ENCODE measurements at regions not wholly inside any gene's neighbourhood (a gene's known extent, or its start where the extent isn't known, plus 50 kb on each side); places are given as distances from the start of the nearest gene placed in this dataset.

DNA sequence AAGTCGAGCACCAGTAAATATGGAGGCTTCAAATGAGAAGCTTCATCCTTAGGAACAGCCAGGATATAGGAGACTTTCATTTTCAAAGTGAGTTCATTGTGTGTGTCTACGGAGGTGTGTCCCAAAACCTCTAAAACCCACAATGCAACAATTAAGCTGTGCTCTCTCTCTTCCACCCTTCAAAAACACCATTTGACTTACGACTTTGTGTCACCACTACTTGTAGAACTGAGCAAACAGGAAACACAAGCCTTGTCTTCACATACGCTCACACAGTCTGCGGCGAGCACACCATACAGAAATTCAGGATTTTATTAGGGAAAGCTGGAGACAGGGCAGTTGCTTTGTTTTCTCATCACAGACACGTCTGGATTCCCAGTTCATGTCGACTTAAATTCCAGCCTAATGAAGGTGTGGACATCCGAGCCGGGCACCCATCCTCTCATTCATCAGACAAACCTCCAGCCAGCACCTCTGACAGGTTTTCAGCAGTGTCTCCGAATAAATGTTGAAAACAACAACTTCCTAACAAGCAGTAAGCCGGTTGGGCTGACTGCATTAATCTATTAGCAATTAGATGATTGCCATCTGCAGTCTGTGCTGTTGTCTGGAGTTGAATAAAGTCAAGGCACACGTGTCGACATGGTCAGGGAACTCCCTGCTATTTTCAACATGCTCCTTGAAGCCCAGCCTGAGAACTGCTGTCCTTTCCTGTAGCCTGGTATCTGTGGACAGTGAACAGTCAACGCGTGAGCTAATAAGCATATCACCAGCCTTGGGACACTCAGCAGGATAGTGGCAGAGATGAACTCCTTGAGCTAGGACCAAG lies 1411.1 kb downstream of the BRD1 start:
- no peak for TF ChIP-seq POLR2AphosphoS5 (IDR thresholded peaks at IDR 0.05; ENCODE audit: low read depth, low read length)
- TF ChIP-seq TAF1 (IDR thresholded peaks at IDR 0.05; ENCODE audit: low read depth, low read length) = no peak
- no peak for TF ChIP-seq POLR2A (IDR thresholded peaks at IDR 0.05; ENCODE audit: low read depth, low read length)
- TF ChIP-seq POU2F2 (IDR thresholded peaks at IDR 0.05; ENCODE audit: low read depth, low read length) = no peak
- TF ChIP-seq SPI1 (IDR thresholded peaks at IDR 0.05; ENCODE audit: low read depth, low read length) = no peak

Data from GM12891 (cell line).